ENCODE measurements at regions not wholly inside any gene's neighbourhood (a gene's known extent, or its start where the extent isn't known, plus 50 kb on each side); places are given as distances from the start of the nearest gene placed in this dataset.

DNA sequence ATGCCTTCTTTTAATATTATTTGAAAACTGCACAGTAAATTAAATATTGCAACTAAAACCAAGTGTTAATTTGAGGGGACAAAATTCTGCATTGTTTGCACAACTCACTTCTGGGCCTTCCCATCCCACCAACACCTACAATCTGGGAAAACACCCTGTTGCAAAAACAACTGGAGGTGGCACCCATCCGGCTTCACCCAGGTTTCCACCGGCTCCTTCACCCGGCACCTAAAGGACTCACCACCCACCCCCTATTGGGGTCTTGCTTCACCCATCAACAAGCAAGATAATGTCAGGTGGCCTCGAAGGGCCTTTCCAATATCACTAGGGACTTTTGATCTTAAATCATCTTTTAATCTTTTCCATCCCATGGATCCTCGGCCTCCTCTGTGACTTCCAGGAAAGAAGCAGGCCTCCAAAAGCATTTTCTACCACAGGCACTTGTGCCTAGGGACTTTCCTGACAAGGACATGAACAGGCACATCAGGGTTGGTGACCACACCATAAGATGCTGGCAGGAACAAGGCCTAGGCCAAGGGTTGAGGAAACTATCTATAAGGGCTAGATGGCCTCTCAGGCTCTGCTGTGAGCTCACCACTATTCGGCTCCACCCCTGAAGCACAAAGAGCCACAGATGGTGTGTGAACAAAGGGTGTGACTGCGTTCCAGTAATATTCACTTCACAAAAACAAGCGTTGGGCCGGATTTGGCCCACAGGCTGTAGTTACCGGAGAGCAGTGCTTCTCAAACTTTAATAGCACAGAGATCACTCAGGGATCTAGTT, 205.1 kb downstream of the AUH start:
- peaks cover 6% of the 10 kb centered on the region for H3K4me1 ChIP-seq (ENCODE audit: insufficient read depth, low read length)
- H3K9me3 ChIP-seq (ENCODE audit: low read depth, low read length), result no peaks in the 10 kb centered on the region
- TF ChIP-seq, protein P1, sequence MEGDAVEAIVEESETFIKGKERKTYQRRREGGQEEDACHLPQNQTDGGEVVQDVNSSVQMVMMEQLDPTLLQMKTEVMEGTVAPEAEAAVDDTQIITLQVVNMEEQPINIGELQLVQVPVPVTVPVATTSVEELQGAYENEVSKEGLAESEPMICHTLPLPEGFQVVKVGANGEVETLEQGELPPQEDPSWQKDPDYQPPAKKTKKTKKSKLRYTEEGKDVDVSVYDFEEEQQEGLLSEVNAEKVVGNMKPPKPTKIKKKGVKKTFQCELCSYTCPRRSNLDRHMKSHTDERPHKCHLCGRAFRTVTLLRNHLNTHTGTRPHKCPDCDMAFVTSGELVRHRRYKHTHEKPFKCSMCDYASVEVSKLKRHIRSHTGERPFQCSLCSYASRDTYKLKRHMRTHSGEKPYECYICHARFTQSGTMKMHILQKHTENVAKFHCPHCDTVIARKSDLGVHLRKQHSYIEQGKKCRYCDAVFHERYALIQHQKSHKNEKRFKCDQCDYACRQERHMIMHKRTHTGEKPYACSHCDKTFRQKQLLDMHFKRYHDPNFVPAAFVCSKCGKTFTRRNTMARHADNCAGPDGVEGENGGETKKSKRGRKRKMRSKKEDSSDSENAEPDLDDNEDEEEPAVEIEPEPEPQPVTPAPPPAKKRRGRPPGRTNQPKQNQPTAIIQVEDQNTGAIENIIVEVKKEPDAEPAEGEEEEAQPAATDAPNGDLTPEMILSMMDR (IDR thresholded peaks at IDR 0.05; ENCODE audit: extremely low read depth, low read depth, low read length), result no peak
- DNase-seq (ENCODE audit: insufficient read length, low spot score, missing footprints), result no peak
- H3K4me3 ChIP-seq (ENCODE audit: insufficient read depth, low read length), result no peak overlapping the region
- H3K27me3 ChIP-seq (ENCODE audit: insufficient read depth, low read length), result no peaks in the 10 kb centered on the region
- H3K79me2 ChIP-seq (ENCODE audit: insufficient read depth, low read length), result no peaks in the 10 kb centered on the region
- no peak overlapping the region for H3K27ac ChIP-seq (ENCODE audit: low read depth, low read length)
- no peak overlapping the region for H3K4me2 ChIP-seq (ENCODE audit: insufficient read depth, low read length)
- H4K20me1 ChIP-seq (ENCODE audit: insufficient read depth, low read length), result no peaks in the 10 kb centered on the region
- H2AFZ ChIP-seq (ENCODE audit: low read length), result no peak overlapping the region
- no peaks in the 10 kb centered on the region for H3K36me3 ChIP-seq (ENCODE audit: insufficient read depth, low read length)

DNA sequence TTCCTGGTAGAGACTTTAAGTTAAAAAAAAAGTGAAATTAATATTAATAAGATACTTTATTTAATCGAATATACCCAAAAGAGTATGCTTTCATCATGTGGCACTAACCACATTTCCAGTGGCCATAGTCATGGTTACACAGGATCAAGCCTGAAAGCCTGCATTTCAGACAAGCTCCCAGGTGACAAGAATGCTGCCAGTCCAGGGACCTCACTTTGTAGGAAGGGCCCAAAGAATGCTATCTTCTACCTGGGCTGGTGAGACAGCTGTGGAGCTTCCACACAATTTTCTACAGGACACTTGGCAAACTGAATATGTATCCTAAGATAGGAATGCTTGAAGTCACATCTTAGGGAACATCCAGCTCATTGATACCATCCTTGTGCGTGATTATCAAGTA, 203.8 kb downstream of the AUH start:
- H3K36me3 ChIP-seq (ENCODE audit: insufficient read depth, low read length), result no peaks in the 10 kb centered on the region
- no peaks in the 10 kb centered on the region for H4K20me1 ChIP-seq (ENCODE audit: insufficient read depth, low read length)
- H3K27ac ChIP-seq (ENCODE audit: low read depth, low read length), result no peak overlapping the region
- no peak for DNase-seq (ENCODE audit: insufficient read length, low spot score, missing footprints)
- no peaks in the 10 kb centered on the region for H3K27me3 ChIP-seq (ENCODE audit: insufficient read depth, low read length)
- H2AFZ ChIP-seq (ENCODE audit: low read length), result no peak overlapping the region
- TF ChIP-seq, protein P1 (IDR thresholded peaks at IDR 0.05; ENCODE audit: extremely low read depth, low read depth, low read length), result no peak
- no peak overlapping the region for H3K4me2 ChIP-seq (ENCODE audit: insufficient read depth, low read length)
- no peaks in the 10 kb centered on the region for H3K79me2 ChIP-seq (ENCODE audit: insufficient read depth, low read length)
- no peak overlapping the region for H3K4me3 ChIP-seq (ENCODE audit: insufficient read depth, low read length)
- H3K9me3 ChIP-seq (ENCODE audit: low read depth, low read length), result no peaks in the 10 kb centered on the region
- peaks cover 15% of the 10 kb centered on the region for H3K4me1 ChIP-seq (ENCODE audit: insufficient read depth, low read length)

DNA sequence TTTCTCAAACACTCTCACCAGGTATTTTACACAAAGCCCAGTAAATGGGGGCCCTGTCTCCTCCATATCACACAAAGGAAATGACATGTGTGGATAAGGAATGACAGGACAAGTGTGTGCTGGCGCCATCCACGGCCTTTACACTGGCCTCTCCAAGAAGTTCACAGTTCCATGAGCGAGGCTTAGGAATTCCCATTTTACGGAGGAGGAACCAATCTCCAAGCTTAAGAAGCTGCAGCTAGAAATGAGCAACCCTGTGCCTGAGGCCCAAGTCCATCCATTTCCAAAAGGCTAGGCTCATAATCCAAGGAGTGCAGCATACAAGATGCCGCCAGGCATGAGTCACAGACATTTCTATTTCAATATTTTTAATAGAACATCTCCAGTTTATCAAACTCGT, 203.4 kb downstream of the AUH start:
- Histone ChIP-seq H3K4me3 (ENCODE audit: insufficient read depth, low read length) (no peak overlapping the region), H3K9me3 (ENCODE audit: low read depth, low read length) (no peaks in the 10 kb centered on the region), H4K20me1 (ENCODE audit: insufficient read depth, low read length) (no peaks in the 10 kb centered on the region), H3K79me2 (ENCODE audit: insufficient read depth, low read length) (no peaks in the 10 kb centered on the region), H3K27ac (ENCODE audit: low read depth, low read length) (no peak overlapping the region), H3K4me2 (ENCODE audit: insufficient read depth, low read length) (no peak overlapping the region), H2AFZ (ENCODE audit: low read length) (no peak overlapping the region), H3K4me1 (ENCODE audit: insufficient read depth, low read length) (peaks cover 19% of the 10 kb centered on the region), H3K27me3 (ENCODE audit: insufficient read depth, low read length) (no peaks in the 10 kb centered on the region), H3K36me3 (ENCODE audit: insufficient read depth, low read length) (no peaks in the 10 kb centered on the region)
- DNase-seq (ENCODE audit: insufficient read length, low spot score, missing footprints), result no peak
- TF ChIP-seq, protein P1 (IDR thresholded peaks at IDR 0.05; ENCODE audit: extremely low read depth, low read depth, low read length), result no peak

DNA sequence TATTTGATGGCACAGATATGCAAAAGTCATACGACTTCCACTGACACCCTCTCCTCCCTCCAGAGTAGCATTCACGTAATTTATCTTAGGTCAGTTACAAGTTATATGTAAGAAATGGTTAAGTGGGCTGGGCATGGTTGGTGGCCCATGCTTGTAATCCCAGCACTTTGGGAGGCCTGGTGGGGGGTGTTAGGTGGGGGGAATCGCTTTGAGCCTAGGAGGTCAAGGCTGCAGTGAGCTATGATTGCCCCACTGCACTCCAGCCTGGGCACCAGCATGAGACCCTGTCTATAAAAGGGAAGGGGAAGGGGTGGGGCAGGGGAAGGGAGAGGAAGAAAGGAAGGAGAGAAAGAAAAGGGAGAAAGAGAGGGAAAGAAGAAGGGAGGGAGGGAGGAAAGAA, 202.8 kb downstream of the AUH start:
- no peak overlapping the region for H3K4me2 ChIP-seq (ENCODE audit: insufficient read depth, low read length)
- TF ChIP-seq, protein P1 (IDR thresholded peaks at IDR 0.05; ENCODE audit: extremely low read depth, low read depth, low read length), result no peak
- no peaks in the 10 kb centered on the region for H3K79me2 ChIP-seq (ENCODE audit: insufficient read depth, low read length)
- H2AFZ ChIP-seq (ENCODE audit: low read length), result no peak overlapping the region
- H3K4me3 ChIP-seq (ENCODE audit: insufficient read depth, low read length), result no peak overlapping the region
- H3K27me3 ChIP-seq (ENCODE audit: insufficient read depth, low read length), result no peaks in the 10 kb centered on the region
- peaks cover 25% of the 10 kb centered on the region for H3K4me1 ChIP-seq (ENCODE audit: insufficient read depth, low read length)
- no peak for DNase-seq (ENCODE audit: insufficient read length, low spot score, missing footprints)
- H3K9me3 ChIP-seq (ENCODE audit: low read depth, low read length), result no peaks in the 10 kb centered on the region
- no peak overlapping the region for H3K27ac ChIP-seq (ENCODE audit: low read depth, low read length)
- no peaks in the 10 kb centered on the region for H3K36me3 ChIP-seq (ENCODE audit: insufficient read depth, low read length)
- no peaks in the 10 kb centered on the region for H4K20me1 ChIP-seq (ENCODE audit: insufficient read depth, low read length)

Measured in osteoblast (primary cell).